Endodermal cell (in vitro differentiated cells): ENCODE measurements at regions not wholly inside any gene's neighbourhood (a gene's known extent, or its start where the extent isn't known, plus 50 kb on each side); places are given as distances from the start of the nearest gene placed in this dataset.
"Not testable (repeated sequence)": the region's sequence is repeated elsewhere in the genome, so short reads cannot be mapped to it uniquely, and the experiment has no call there.

Source experiments
- DNase-seq: peaks from one replicate; pipeline ENCODE4 v3.0.0-alpha.2; 2017
- H3K27ac ChIP-seq: 2 replicates; pipeline ENCODE4 v1.5.1; 2013; ENCODE audit warnings: mild to moderate bottlenecking, low read depth, low read length, moderate library complexity
- H3K27me3 ChIP-seq: 2 replicates; pipeline ENCODE4 v1.6.1; 2013; ENCODE audit warnings: mild to moderate bottlenecking, low read length, moderate library complexity; ENCODE audit not compliant: insufficient read depth, control insufficient read depth, poor library complexity, severe bottlenecking
- H3K36me3 ChIP-seq: 2 replicates; pipeline ENCODE4 v1.7.0; 2013; ENCODE audit warnings: mild to moderate bottlenecking, low read length, moderate library complexity; ENCODE audit not compliant: control insufficient read depth, insufficient read depth
- H3K4me1 ChIP-seq: one replicate; pipeline ENCODE4 v1.7.0; 2013; ENCODE audit warnings: low read length; ENCODE audit not compliant: control insufficient read depth, insufficient read depth
- H3K4me3 ChIP-seq: 2 replicates; pipeline ENCODE4 v1.5.1; 2013; ENCODE audit warnings: mild to moderate bottlenecking, low read length, moderate library complexity
- H3K9ac ChIP-seq: 2 replicates; pipeline ENCODE4 v1.6.1; 2013; ENCODE audit warnings: mild to moderate bottlenecking, low read length, moderate library complexity; ENCODE audit not compliant: poor library complexity, severe bottlenecking; ENCODE audit errors: extremely low read depth
- H3K9me3 ChIP-seq: 2 replicates; pipeline ENCODE4 v1.6.1; 2013; ENCODE audit warnings: mild to moderate bottlenecking, low read length, moderate library complexity; ENCODE audit not compliant: control insufficient read depth
- H3K27ac Mint-ChIP-seq: 2 replicates; pipeline ENCODE4 v1.8.0; 2020; ENCODE audit warnings: mixed read lengths
- H3K27me3 Mint-ChIP-seq: 2 replicates; pipeline ENCODE4 v1.8.0; 2021; ENCODE audit warnings: mild to moderate bottlenecking, mixed read lengths; ENCODE audit not compliant: insufficient read depth
- H3K36me3 Mint-ChIP-seq: 2 replicates; pipeline ENCODE4 v1.8.0; 2020; ENCODE audit warnings: low read depth, mixed read lengths
- H3K4me1 Mint-ChIP-seq: 2 replicates; pipeline ENCODE4 v1.8.0; 2020; ENCODE audit warnings: mixed read lengths
- H3K4me3 Mint-ChIP-seq: 2 replicates; pipeline ENCODE4 v1.8.0; 2020; ENCODE audit warnings: mild to moderate bottlenecking, moderate library complexity, mixed read lengths
- H3K9me3 Mint-ChIP-seq: 2 replicates; pipeline ENCODE4 v1.8.0; 2020; ENCODE audit warnings: mild to moderate bottlenecking, mixed read lengths
- CTCF ChIP-seq: fragments of 200-600 bp; sonication (generic); conservative IDR thresholded peaks from 2 replicates; pipeline ENCODE4 v1.5.0; 2021; ENCODE audit warnings: antibody characterized with exemption, mild to moderate bottlenecking
- WGBS, 2 experiments: methylation state at CpG; one replicate each; pipeline versions ENCODE4 v1.1.5 to v1.1.7; 2013; ENCODE audit warnings: missing lambda C conversion rate in 2 of 2, mixed read lengths in 1 of 2; ENCODE audit not compliant: insufficient coverage in 1 of 2, insufficient read length in 1 of 2; 5-methylcytosine and 5-hydroxymethylcytosine counted together

GRCh38 chr12:84384384-84384783, 528.2 kb downstream of the SLC6A15 start:
- no peak overlapping the region for H3K4me3 Mint-ChIP-seq
- Histone ChIP-seq H3K9ac (no peak overlapping the region), H3K36me3 (no peaks in the 10 kb centered on the region), H3K27ac (no peak overlapping the region), H3K9me3 (peaks cover 6% of the 10 kb centered on the region), H3K4me3 (no peak overlapping the region), H3K4me1 (no peaks in the 10 kb centered on the region), H3K27me3 (no peaks in the 10 kb centered on the region)
- H3K27me3 Mint-ChIP-seq, result no peaks in the 10 kb centered on the region
- 82 to 100% methylated on average over 1 of the region's 1 CpG for WGBS, 2 experiments
- no peak for TF ChIP-seq CTCF
- no peak overlapping the region for H3K27ac Mint-ChIP-seq
- H3K4me1 Mint-ChIP-seq, result no peaks in the 10 kb centered on the region
- no peak for DNase-seq
- H3K36me3 Mint-ChIP-seq, result no peaks in the 10 kb centered on the region
- no peaks in the 10 kb centered on the region for H3K9me3 Mint-ChIP-seq

GRCh38 chr12:84382486-84382885, 530.1 kb downstream of the SLC6A15 start:
- H3K9ac ChIP-seq, H3K4me1 ChIP-seq, H3K36me3 Mint-ChIP-seq, H3K9me3 ChIP-seq, H3K27me3 Mint-ChIP-seq, H3K9me3 Mint-ChIP-seq, H3K4me3 Mint-ChIP-seq, H3K4me1 Mint-ChIP-seq, H3K4me3 ChIP-seq, H3K36me3 ChIP-seq, H3K27ac ChIP-seq, DNase-seq, H3K27ac Mint-ChIP-seq, H3K27me3 ChIP-seq: not testable (repeated sequence)
- 100% methylated on average over 1 of the region's 1 CpG; no CpG with 5 or more reads in 1 of the 2 experiments for WGBS, 2 experiments

GRCh38 chr12:84376320-84376719, 536.3 kb downstream of the SLC6A15 start:
- WGBS, 2 experiments, result 89 to 100% methylated on average over 1 of the region's 1 CpG
- H3K4me1 ChIP-seq, result no peaks in the 10 kb centered on the region
- H3K36me3 ChIP-seq, result no peaks in the 10 kb centered on the region
- Mint-ChIP-seq H3K4me1 (no peaks in the 10 kb centered on the region), H3K9me3 (no peaks in the 10 kb centered on the region), H3K27me3 (no peaks in the 10 kb centered on the region), H3K4me3 (no peak overlapping the region), H3K36me3 (no peaks in the 10 kb centered on the region), H3K27ac (no peak overlapping the region)
- no peak overlapping the region for H3K9ac ChIP-seq
- no peak overlapping the region for H3K27ac ChIP-seq
- DNase-seq, result no peak
- H3K9me3 ChIP-seq, result no peaks in the 10 kb centered on the region
- no peak for TF ChIP-seq CTCF
- no peak overlapping the region for H3K4me3 ChIP-seq
- no peaks in the 10 kb centered on the region for H3K27me3 ChIP-seq

- Histone ChIP-seq H3K4me3 (no peak overlapping the region), H3K9ac (no peak overlapping the region), H3K4me1 (no peaks in the 10 kb centered on the region), H3K36me3 (no peaks in the 10 kb centered on the region), H3K27ac (no peak overlapping the region), H3K27me3 (no peaks in the 10 kb centered on the region), H3K9me3 (no peaks in the 10 kb centered on the region)
- H3K36me3 Mint-ChIP-seq, result no peaks in the 10 kb centered on the region
- H3K27ac Mint-ChIP-seq, result no peak overlapping the region
- no peaks in the 10 kb centered on the region for H3K4me1 Mint-ChIP-seq
- H3K4me3 Mint-ChIP-seq, result no peak overlapping the region
- 92% methylated on average over 1 of the region's 1 CpG; no CpG with 5 or more reads in 1 of the 2 experiments for WGBS, 2 experiments
- no peak for DNase-seq
- no peak for TF ChIP-seq CTCF
- H3K27me3 Mint-ChIP-seq, result no peaks in the 10 kb centered on the region
- no peaks in the 10 kb centered on the region for H3K9me3 Mint-ChIP-seq
Measured at GRCh38 chr12:84375449-84376170, 537.0 kb downstream of the SLC6A15 start.
